Thyroid gland (tissue), 4 donors: ENCODE measurements at regions not wholly inside any gene's neighbourhood (a gene's known extent, or its start where the extent isn't known, plus 50 kb on each side); places are given as distances from the start of the nearest gene placed in this dataset.

Source experiments
- CTCF ChIP-seq, 6 experiments: fragments of 200-600 bp in 3 of 6; fragments of 450-650 bp in 3 of 6; sonication (generic) in 3 of 6; IDR thresholded peaks; one replicate each; pipeline ENCODE4 v1.5.1; 2016 to 2019; ENCODE audit warnings: antibody characterized with exemption in 6 of 6, mild to moderate bottlenecking in 2 of 6, inconsistent platforms in 1 of 6, moderate library complexity in 1 of 6
- POLR2A ChIP-seq, 2 donors: fragments of 450-650 bp; IDR thresholded peaks; one replicate each; pipeline ENCODE4 v1.6.1; 2017; ENCODE audit warnings: antibody characterized with exemption in 2 of 2, mild to moderate bottlenecking in 2 of 2, moderate library complexity in 1 of 2

GRCh38 chr6:14695579-14695978, 550.3 kb upstream of the JARID2 start:
- no peak for TF ChIP-seq CTCF (IDR thresholded peaks at IDR 0.05)
- no peak for TF ChIP-seq POLR2A (IDR thresholded peaks at IDR 0.05)
